ENCODE measurements at regions not wholly inside any gene's neighbourhood (a gene's known extent, or its start where the extent isn't known, plus 50 kb on each side); places are given as distances from the start of the nearest gene placed in this dataset.

- in situ Hi-C loops (cut with MboI; ENCODE audit: low sequenced_read_pairs, unreplicated experiment), result no loop called here
- no peak for TF ChIP-seq CTCF (IDR thresholded peaks at IDR 0.05; ENCODE audit: borderline replicate concordance, control extremely low read depth, extremely low read depth, insufficient read depth, missing control alignments)
- DNase-seq (ENCODE audit: low spot score), result no peak
Measured at GRCh38 chr7:155963356-155963755, 151.1 kb upstream of the SHH start.

GRCh38 chr7:155962968-155963300 is 150.7 kb upstream of the SHH start:
- no peak for TF ChIP-seq CTCF (IDR thresholded peaks at IDR 0.05; ENCODE audit: borderline replicate concordance, control extremely low read depth, extremely low read depth, insufficient read depth, missing control alignments)
- DNase-seq (ENCODE audit: low spot score), result no peak
- in situ Hi-C loops (cut with MboI; ENCODE audit: low sequenced_read_pairs, unreplicated experiment), result no loop called here

- in situ Hi-C loops (cut with MboI; ENCODE audit: low sequenced_read_pairs, unreplicated experiment), result no loop called here
- no peak for DNase-seq (ENCODE audit: low spot score)
- TF ChIP-seq CTCF (IDR thresholded peaks at IDR 0.05; ENCODE audit: borderline replicate concordance, control extremely low read depth, extremely low read depth, insufficient read depth, missing control alignments), result no peak
Measured at GRCh38 chr7:155962191-155962967, 150.1 kb upstream of the SHH start.

- no peak for DNase-seq (ENCODE audit: low spot score)
- in situ Hi-C loops (cut with MboI; ENCODE audit: low sequenced_read_pairs, unreplicated experiment), result no loop called here
- TF ChIP-seq CTCF (IDR thresholded peaks at IDR 0.05; ENCODE audit: borderline replicate concordance, control extremely low read depth, extremely low read depth, insufficient read depth, missing control alignments), result no peak
Measured at GRCh38 chr7:155961241-155962190, 149.3 kb upstream of the SHH start.

GRCh38 chr7:155959894-155960293 is 147.6 kb upstream of the SHH start:
- DNase-seq (ENCODE audit: low spot score), result no peak
- TF ChIP-seq CTCF (IDR thresholded peaks at IDR 0.05; ENCODE audit: borderline replicate concordance, control extremely low read depth, extremely low read depth, insufficient read depth, missing control alignments), result no peak
- in situ Hi-C loops (cut with MboI; ENCODE audit: low sequenced_read_pairs, unreplicated experiment), result no loop called here

- in situ Hi-C loops (cut with MboI; ENCODE audit: low sequenced_read_pairs, unreplicated experiment), result no loop called here
- TF ChIP-seq CTCF (IDR thresholded peaks at IDR 0.05; ENCODE audit: borderline replicate concordance, control extremely low read depth, extremely low read depth, insufficient read depth, missing control alignments), result no peak
- DNase-seq (ENCODE audit: low spot score), result no peak
Measured at GRCh38 chr7:155956977-155957376, 144.7 kb upstream of the SHH start.
